Stromal cell of bone marrow (primary cell): ENCODE measurements at regions not wholly inside any gene's neighbourhood (a gene's known extent, or its start where the extent isn't known, plus 50 kb on each side); places are given as distances from the start of the nearest gene placed in this dataset.
A peak's percentile ranks its signal among the peaks of the same experiment; 100 is the strongest.

Experiments
- DNase-seq: peaks from one replicate; pipeline ENCODE4 v3.0.0-alpha.2; 2012; ENCODE audit warnings: low read depth

- DNase-seq: no peak
Measured at GRCh38 chr18:22673182-22673862, 255.6 kb upstream of the CTAGE1 start.

- peak; percentile 91 for DNase-seq
Measured at GRCh38 chr18:22674272-22674671, 256.6 kb upstream of the CTAGE1 start.

- no peak for DNase-seq
Measured at GRCh38 chr18:22675006-22675405, 257.3 kb upstream of the CTAGE1 start.

- DNase-seq: no peak
Measured at GRCh38 chr18:22676423-22676822, 256.7 kb upstream of the RBBP8 start.

GRCh38 chr18:22678486-22678885 lies 254.6 kb upstream of the RBBP8 start:
- no peak for DNase-seq

- DNase-seq: no peak
Measured at GRCh38 chr18:22680944-22681343, 252.2 kb upstream of the RBBP8 start.

- no peak for DNase-seq
Measured at GRCh38 chr18:22681908-22682307, 251.2 kb upstream of the RBBP8 start.

- no peak for DNase-seq
Measured at GRCh38 chr18:22682720-22683119, 250.4 kb upstream of the RBBP8 start.

- DNase-seq: peak; percentile 55
Measured at GRCh38 chr18:22683196-22683676, 249.9 kb upstream of the RBBP8 start.

- no peak for DNase-seq
Measured at GRCh38 chr18:22683786-22684185, 249.3 kb upstream of the RBBP8 start.

- DNase-seq: no peak
Measured at GRCh38 chr18:22684268-22684667, 248.9 kb upstream of the RBBP8 start.

GRCh38 chr18:22685788-22686187 lies 247.3 kb upstream of the RBBP8 start:
- no peak for DNase-seq

- DNase-seq: no peak
Measured at GRCh38 chr18:22687892-22688680, 245.0 kb upstream of the RBBP8 start.

- no peak for DNase-seq
Measured at GRCh38 chr18:22688877-22689496, 244.1 kb upstream of the RBBP8 start.

- no peak for DNase-seq
Measured at GRCh38 chr18:22689712-22690111, 243.4 kb upstream of the RBBP8 start.

- no peak for DNase-seq
Measured at GRCh38 chr18:22690556-22690955, 242.6 kb upstream of the RBBP8 start.

- peak; percentile 90 for DNase-seq
Measured at GRCh38 chr18:22691946-22692710, 241.0 kb upstream of the RBBP8 start.

- peak; percentile 97 for DNase-seq
Measured at GRCh38 chr18:22694954-22695353, 238.2 kb upstream of the RBBP8 start.

- DNase-seq: no peak
Measured at GRCh38 chr18:22695674-22696073, 237.5 kb upstream of the RBBP8 start.

GRCh38 chr18:22697561-22697960 lies 235.6 kb upstream of the RBBP8 start:
- DNase-seq: no peak

- no peak for DNase-seq
Measured at GRCh38 chr18:22698711-22699110, 234.4 kb upstream of the RBBP8 start.

- no peak for DNase-seq
Measured at GRCh38 chr18:22699629-22700028, 233.5 kb upstream of the RBBP8 start.
